T-cell (primary cell): ENCODE measurements at regions not wholly inside any gene's neighbourhood (a gene's known extent, or its start where the extent isn't known, plus 50 kb on each side); places are given as distances from the start of the nearest gene placed in this dataset.
"Not testable (repeated sequence)": the region's sequence is repeated elsewhere in the genome, so short reads cannot be mapped to it uniquely, and the experiment has no call there.

ENCODE experiments used
- ATAC-seq, 4 experiments: fragments of 200-7000 bp in 3 of 4; fragments of 150-1000 bp in 1 of 4; cut with Tn5 transposase; replicated peaks in 1 of 4; 1 replicate in 3 of 4; 2 replicates in 1 of 4; pipeline ENCODE4 v1.10.0; 2021; ENCODE audit warnings: moderate library complexity in 3 of 4, mild to moderate bottlenecking in 2 of 4, moderate number of reproducible peaks in 1 of 4
- CTCF ChIA-PET, 2 donors: fragments of 300-600 bp; sonication (Branson Sonifier 250); formaldehyde crosslinking; loops; one replicate each; lab custom pipeline; 2022; ENCODE audit warnings: antibody characterized with exemption in 2 of 2; lab: Charles Lee
- POLR2A ChIA-PET, 2 donors: fragments of 300-600 bp; sonication (Branson Sonifier 250); formaldehyde crosslinking; loops; one replicate each; lab custom pipeline; 2022; ENCODE audit warnings: antibody characterized with exemption in 2 of 2; lab: Charles Lee
- DNase-seq, 35 experiments: peaks; one replicate each; pipeline versions ENCODE4 v3.0.0 to v3.0.0-alpha.2; 2013 to 2023
- H3K27ac ChIP-seq: one replicate; pipeline ENCODE4 v1.5.1; 2013; ENCODE audit warnings: low read length
- H3K27me3 ChIP-seq, 2 experiments: replicated peaks in 1 of 2; 1 replicate in 1 of 2; 2 replicates in 1 of 2; pipeline versions ENCODE4 v1.6.1 to v1.7.0; 2013; ENCODE audit warnings: low read length in 1 of 2, mixed read lengths in 1 of 2; ENCODE audit not compliant: control insufficient read depth in 2 of 2, insufficient read depth in 2 of 2; ENCODE audit errors: extremely low read depth in 1 of 2
- H3K36me3 ChIP-seq, 2 donors: 1 replicate in 1 of 2; 2 replicates in 1 of 2; pipeline versions ENCODE4 v1.6.1 to v1.7.0; 2013; ENCODE audit warnings: low read length in 1 of 2; ENCODE audit not compliant: control insufficient read depth in 2 of 2, insufficient read depth in 1 of 2; ENCODE audit errors: extremely low read depth in 1 of 2
- H3K4me1 ChIP-seq, 2 experiments: 1 replicate in 1 of 2; 2 replicates in 1 of 2; pipeline versions ENCODE4 v1.6.1 to v1.7.0; 2013; ENCODE audit warnings: low read length in 2 of 2, mixed read lengths in 1 of 2; ENCODE audit not compliant: insufficient read depth in 2 of 2, control insufficient read depth in 1 of 2; ENCODE audit errors: extremely low read depth in 1 of 2
- H3K4me3 ChIP-seq, 2 donors: 1 replicate in 1 of 2; 2 replicates in 1 of 2; pipeline versions ENCODE4 v1.5.1 to v1.7.0; 2013; ENCODE audit warnings: mild to moderate bottlenecking in 2 of 2, low read length in 1 of 2, moderate library complexity in 1 of 2; ENCODE audit not compliant: control insufficient read depth in 1 of 2; ENCODE audit errors: extremely low read depth in 1 of 2
- H3K9me3 ChIP-seq: 2 replicates; pipeline ENCODE4 v1.7.0; 2013
- H3K27ac Mint-ChIP-seq, 2 donors: one replicate each; pipeline ENCODE4 v1.8.0; 2020 to 2021; ENCODE audit warnings: mild to moderate bottlenecking in 2 of 2, mixed read lengths in 2 of 2
- H3K27me3 Mint-ChIP-seq, 2 donors: one replicate each; pipeline ENCODE4 v1.8.0; 2021 to 2022; ENCODE audit warnings: mixed read lengths in 2 of 2
- H3K36me3 Mint-ChIP-seq: one replicate; pipeline ENCODE4 v1.8.0; 2021; ENCODE audit warnings: mixed read lengths
- H3K4me1 Mint-ChIP-seq, 3 donors: one replicate each; pipeline ENCODE4 v1.8.0; 2020 to 2022; ENCODE audit warnings: mixed read lengths in 3 of 3, mild to moderate bottlenecking in 1 of 3
- H3K4me3 Mint-ChIP-seq, 3 donors: one replicate each; pipeline ENCODE4 v1.8.0; 2020 to 2022; ENCODE audit warnings: mild to moderate bottlenecking in 3 of 3, mixed read lengths in 3 of 3, moderate library complexity in 3 of 3
- H3K9me3 Mint-ChIP-seq, 3 donors: one replicate each; pipeline ENCODE4 v1.8.0; 2020 to 2022; ENCODE audit warnings: mixed read lengths in 3 of 3
- WGBS: methylation state at CpG from one replicate; pipeline ENCODE4 v1.1.5; 2013; ENCODE audit warnings: missing lambda C conversion rate; ENCODE audit not compliant: insufficient coverage; 5-methylcytosine and 5-hydroxymethylcytosine counted together

GRCh38 chr9:89687188-89687587 lies 82.4 kb downstream of the GADD45G start:
- Histone ChIP-seq H3K9me3 (no peaks in the 10 kb centered on the region), H3K4me3 (no peak overlapping the region), H3K36me3 (no peaks in the 10 kb centered on the region), H3K4me1 (peaks cover 0 to 4% of the 10 kb centered on the region in 2 experiments), H3K27me3 (peaks cover 0 to 11% of the 10 kb centered on the region in 2 experiments), H3K27ac (no peak overlapping the region)
- no peaks in the 10 kb centered on the region for H3K9me3 Mint-ChIP-seq
- no peak for ATAC-seq
- no peaks in the 10 kb centered on the region for H3K27me3 Mint-ChIP-seq
- H3K4me3 Mint-ChIP-seq = no peak overlapping the region
- DNase-seq = no peak
- 81% methylated on average over 3 of the region's 3 CpGs for WGBS
- ChIA-PET CTCF (no interaction called here), POLR2A (no interaction called here)
- H3K27ac Mint-ChIP-seq = no peak overlapping the region
- no peaks in the 10 kb centered on the region for H3K36me3 Mint-ChIP-seq
- H3K4me1 Mint-ChIP-seq = peaks cover 13 to 19% (median 19%) of the 10 kb centered on the region in 3 donors

DNA sequence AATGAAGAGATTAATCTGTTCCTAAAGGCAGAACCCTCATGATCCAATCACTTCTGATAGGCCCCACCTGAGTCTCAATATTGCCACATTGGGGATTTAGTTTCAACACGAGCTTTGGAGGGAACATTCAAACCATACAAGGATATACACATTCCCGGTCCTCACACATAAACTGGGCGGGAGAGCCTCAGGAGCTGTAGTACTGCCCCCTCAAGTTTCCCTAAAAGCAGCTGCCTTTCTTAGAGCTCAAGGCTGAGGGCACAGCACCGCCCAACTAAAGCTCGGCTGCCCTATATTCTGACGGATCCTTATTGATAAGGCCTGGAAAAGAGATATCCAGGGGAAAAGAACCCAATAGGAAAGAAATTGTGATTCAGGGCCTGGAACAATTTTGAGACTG lies 83.0 kb downstream of the GADD45G start:
- H3K36me3 Mint-ChIP-seq = no peaks in the 10 kb centered on the region
- POLR2A ChIA-PET = no interaction called here

GRCh38 chr9:89689321-89689720 lies 84.5 kb downstream of the GADD45G start:
- H3K9me3 Mint-ChIP-seq, ATAC-seq, CTCF ChIA-PET, H3K36me3 Mint-ChIP-seq, H3K4me1 ChIP-seq, DNase-seq, H3K36me3 ChIP-seq, H3K27ac Mint-ChIP-seq, H3K4me3 ChIP-seq, H3K27ac ChIP-seq, H3K9me3 ChIP-seq, H3K4me3 Mint-ChIP-seq, H3K27me3 Mint-ChIP-seq: not testable (repeated sequence)
- WGBS = 65% methylated on average over 4 of the region's 5 CpGs
- peaks cover 13 to 22% (median 20%) of the 10 kb centered on the region in 3 donors for H3K4me1 Mint-ChIP-seq
- peaks cover 0 to 11% of the 10 kb centered on the region in 2 experiments for H3K27me3 ChIP-seq
- POLR2A ChIA-PET = interaction anchor here in 1 of 2 donors (0.7 kb wide), 1 partner anchor 261 kb away, joined by 3 read pairs; no protein-coding TSS in a partner anchor

More for the DNA sequence above, 83.0 kb downstream of the GADD45G start:
- Mint-ChIP-seq H3K4me3 (no peak overlapping the region), H3K9me3 (no peaks in the 10 kb centered on the region), H3K4me1 (peaks cover 13 to 20% (median 20%) of the 10 kb centered on the region in 3 donors), H3K27me3 (no peaks in the 10 kb centered on the region), H3K27ac (no peak overlapping the region)
- no peak overlapping the region for H3K27ac ChIP-seq
- H3K36me3 ChIP-seq = no peaks in the 10 kb centered on the region
- H3K4me3 ChIP-seq = no peak overlapping the region
- H3K4me1 ChIP-seq = peaks cover 0 to 4% of the 10 kb centered on the region in 2 experiments
- CTCF ChIA-PET = no interaction called here
- H3K9me3 ChIP-seq = no peaks in the 10 kb centered on the region
- no peak for DNase-seq
- no peak for ATAC-seq
- peaks cover 0 to 11% of the 10 kb centered on the region in 2 experiments for H3K27me3 ChIP-seq
- 75% methylated on average over 3 of the region's 6 CpGs for WGBS

- no peak overlapping the region for H3K4me3 ChIP-seq
- no peaks in the 10 kb centered on the region for H3K9me3 ChIP-seq
- WGBS = no CpG with 5 or more reads among the region's 3 CpGs
- Mint-ChIP-seq H3K27ac (no peak overlapping the region), H3K27me3 (no peaks in the 10 kb centered on the region), H3K36me3 (no peaks in the 10 kb centered on the region), H3K4me3 (no peak overlapping the region), H3K4me1 (peaks cover 13 to 22% (median 20%) of the 10 kb centered on the region in 3 donors), H3K9me3 (no peaks in the 10 kb centered on the region)
- DNase-seq (peak in 1 of 35 experiments; percentile 33), ATAC-seq (peak in 1 of 4 experiments; percentile 61)
- no peak overlapping the region for H3K27ac ChIP-seq
- no peaks in the 10 kb centered on the region for H3K36me3 ChIP-seq
- peaks cover 0 to 8% of the 10 kb centered on the region in 2 experiments for H3K27me3 ChIP-seq
- ChIA-PET CTCF (interaction anchor here in 1 of 2 donors (0.5 to 0.9 kb wide), 2 partner anchors 88 to 412 kb away, joined by 3 read pairs; no protein-coding TSS in a partner anchor), POLR2A (no interaction called here)
- H3K4me1 ChIP-seq = peaks cover 0 to 4% of the 10 kb centered on the region in 2 experiments
Measured at GRCh38 chr9:89690334-89690912, 85.6 kb downstream of the GADD45G start.

DNA sequence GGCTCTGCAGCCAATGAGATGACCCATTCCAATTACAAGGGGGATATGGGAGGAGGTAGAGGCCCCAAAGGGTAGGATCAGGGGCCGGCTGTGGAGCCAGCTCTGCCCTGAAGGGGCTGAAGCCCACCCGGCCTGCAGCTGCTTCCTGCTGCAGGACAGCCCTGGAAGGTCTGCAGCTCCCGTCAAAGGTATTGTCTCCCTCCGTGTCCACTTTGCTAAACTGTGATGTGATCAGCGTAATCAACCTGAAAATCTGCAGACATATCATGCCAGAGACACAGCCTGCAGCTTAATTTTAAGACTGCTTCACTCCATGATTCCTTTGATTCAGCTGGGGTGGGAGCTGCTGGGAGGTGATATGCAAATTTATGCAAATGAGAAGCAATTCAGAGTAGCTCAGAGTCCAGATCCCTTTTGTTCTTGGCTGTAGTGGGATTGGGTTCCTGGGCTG lies 90.7 kb downstream of the GADD45G start:
- 79% methylated on average over 2 of the region's 5 CpGs for WGBS
- no peaks in the 10 kb centered on the region for H3K9me3 ChIP-seq

GRCh38 chr9:89695979-89696378 lies 91.2 kb downstream of the GADD45G start:
- H3K36me3 ChIP-seq, ATAC-seq, H3K27ac Mint-ChIP-seq, H3K9me3 ChIP-seq, H3K4me3 Mint-ChIP-seq, H3K27ac ChIP-seq, H3K27me3 Mint-ChIP-seq, CTCF ChIA-PET, POLR2A ChIA-PET, H3K36me3 Mint-ChIP-seq, H3K4me3 ChIP-seq, H3K27me3 ChIP-seq, DNase-seq, H3K9me3 Mint-ChIP-seq: not testable (repeated sequence)
- H3K4me1 Mint-ChIP-seq = peaks cover 12 to 27% (median 21%) of the 10 kb centered on the region in 3 donors
- peaks cover 0 to 11% of the 10 kb centered on the region in 2 experiments for H3K4me1 ChIP-seq
- 88% methylated on average over 3 of the region's 6 CpGs for WGBS

More for the DNA sequence above, 90.7 kb downstream of the GADD45G start:
- no peak for DNase-seq
- no peaks in the 10 kb centered on the region for H3K27me3 ChIP-seq
- Mint-ChIP-seq H3K4me1 (peaks cover 9 to 25% (median 23%) of the 10 kb centered on the region in 3 donors), H3K27ac (no peak overlapping the region), H3K4me3 (no peak overlapping the region), H3K9me3 (no peaks in the 10 kb centered on the region), H3K36me3 (no peaks in the 10 kb centered on the region), H3K27me3 (no peaks in the 10 kb centered on the region)
- ChIA-PET CTCF (no interaction called here), POLR2A (no interaction called here)
- H3K4me3 ChIP-seq = no peak overlapping the region
- H3K4me1 ChIP-seq = peaks cover 0 to 9% of the 10 kb centered on the region in 2 experiments
- no peaks in the 10 kb centered on the region for H3K36me3 ChIP-seq
- no peak overlapping the region for H3K27ac ChIP-seq
- no peak for ATAC-seq
